BJ (cell line): ENCODE measurements at regions not wholly inside any gene's neighbourhood (a gene's known extent, or its start where the extent isn't known, plus 50 kb on each side); places are given as distances from the start of the nearest gene placed in this dataset.
A peak's percentile ranks its signal among the peaks of the same experiment; 100 is the strongest.

Experiments
- CTCF ChIA-PET: fragments of 350-600 bp; formaldehyde crosslinking; extraction: SDS; loops from one replicate; lab custom pipeline; 2021; ENCODE audit warnings: antibody characterized with exemption, inconsistent platforms; lab: Yijun Ruan, JAX
- POLR2A ChIA-PET: fragments of 300-600 bp; sonication (Branson Sonifier 250); formaldehyde crosslinking; extraction: SDS; loops from one replicate; lab custom pipeline; 2021; ENCODE audit warnings: antibody characterized with exemption; lab: Charles Lee
- DNase-seq: peaks from one replicate; pipeline ENCODE4 v3.0.0-alpha.2; 2011; ENCODE audit warnings: low read depth
- H3K27me3 ChIP-seq: 2 replicates; pipeline ENCODE4 v1.6.0; 2011; ENCODE audit warnings: low read length; ENCODE audit not compliant: control insufficient read depth, insufficient read depth
- H3K36me3 ChIP-seq: 2 replicates; pipeline ENCODE4 v1.5.1; 2011; ENCODE audit warnings: low read length; ENCODE audit not compliant: control insufficient read depth, insufficient read depth
- H3K4me3 ChIP-seq: 2 replicates; pipeline ENCODE4 v1.5.1; 2011; ENCODE audit warnings: low read depth, mild to moderate bottlenecking, control low read depth, low read length
- CTCF ChIP-seq: IDR thresholded peaks from 2 replicates; pipeline ENCODE4 v1.5.1; 2011; ENCODE audit warnings: low read depth, mild to moderate bottlenecking, control low read depth, inconsistent platforms, low read length, moderate library complexity; ENCODE audit not compliant: insufficient read depth

- POLR2A ChIA-PET, result no interaction called here
- CTCF ChIA-PET, result interaction anchor here (1.5 kb wide), 1 partner anchor 12 kb away, joined by 4 read pairs; no protein-coding TSS in a partner anchor
- TF ChIP-seq CTCF, result no peak
- Histone ChIP-seq H3K36me3 (no peaks in the 10 kb centered on the region), H3K4me3 (no peak overlapping the region), H3K27me3 (0 out of 2 replicates have a peak, but pooled peaks cover 1% of the 10 kb centered on the region)
- no peak for DNase-seq
These were observed 134.2 kb upstream of the ZNF648 start for GRCh38 chr1:182195733-182196132.

- CTCF ChIA-PET, result interaction anchor here (1.1 to 3.1 kb wide), 4 partner anchors 12 to 51 kb away, joined by 3 to 15 read pairs (median 6); no protein-coding TSS in a partner anchor
- Histone ChIP-seq H3K4me3 (no peak overlapping the region), H3K27me3 (peaks cover 5% of the 10 kb centered on the region), H3K36me3 (no peaks in the 10 kb centered on the region)
- no peak for TF ChIP-seq CTCF
- POLR2A ChIA-PET, result no interaction called here
- peak; percentile 67 for DNase-seq
These were observed 132.5 kb upstream of the ZNF648 start for GRCh38 chr1:182193908-182194550.

GRCh38 chr1:182192966-182193365 is 131.5 kb upstream of the ZNF648 start:
- Histone ChIP-seq H3K36me3 (no peaks in the 10 kb centered on the region), H3K4me3 (no peak overlapping the region), H3K27me3 (peaks cover 4% of the 10 kb centered on the region)
- POLR2A ChIA-PET, result no interaction called here
- CTCF ChIA-PET, result interaction anchor here (2.5 to 3.1 kb wide), 2 partner anchors 48 to 50 kb away, joined by 7 to 15 read pairs; no protein-coding TSS in a partner anchor
- TF ChIP-seq CTCF, result no peak
- DNase-seq, result no peak

- CTCF ChIA-PET, result interaction anchor here (3.1 kb wide), 1 partner anchor 49 kb away, joined by 15 read pairs; no protein-coding TSS in a partner anchor
These were observed 130.7 kb upstream of the ZNF648 start for GRCh38 chr1:182192215-182192614.

More at GRCh38 chr1:182192215-182192614, 130.7 kb upstream of the ZNF648 start:
- TF ChIP-seq CTCF, result no peak
- H3K27me3 ChIP-seq, result peaks cover 6% of the 10 kb centered on the region
- H3K36me3 ChIP-seq, result no peaks in the 10 kb centered on the region
- POLR2A ChIA-PET, result no interaction called here
- DNase-seq, result no peak
- H3K4me3 ChIP-seq, result no peak overlapping the region
